ENCODE measurements at regions not wholly inside any gene's neighbourhood (a gene's known extent, or its start where the extent isn't known, plus 50 kb on each side); places are given as distances from the start of the nearest gene placed in this dataset.

- intact Hi-C loops (cut with micrococcal nuclease; ENCODE audit: unreplicated experiment): no loop called here
- no peak for DNase-seq
- ChIA-PET CTCF (no interaction called here), POLR2A (no interaction called here)
- Mint-ChIP-seq H3K27me3 (ENCODE audit: insufficient read depth, unreplicated experiment) (no peaks in the 10 kb centered on the region), H3K4me1 (ENCODE audit: low read depth, unreplicated experiment) (no peaks in the 10 kb centered on the region), H3K9me3 (ENCODE audit: unreplicated experiment) (peaks cover 12% of the 10 kb centered on the region), H3K4me3 (ENCODE audit: unreplicated experiment) (no peak overlapping the region), H3K36me3 (ENCODE audit: insufficient read depth, unreplicated experiment) (no peaks in the 10 kb centered on the region), H3K27ac (ENCODE audit: unreplicated experiment) (no peak overlapping the region)
- Histone ChIP-seq H3K4me1 (no peaks in the 10 kb centered on the region), H3K27me3 (replicated peaks; ENCODE audit: control insufficient read depth, insufficient read depth, low read length) (no peaks in the 10 kb centered on the region), H3K4me3 (ENCODE audit: low read depth, low read length) (no peak overlapping the region), H3K36me3 (ENCODE audit: control insufficient read depth, insufficient read depth, low read length) (no peaks in the 10 kb centered on the region), H3K9me3 (peaks cover 5% of the 10 kb centered on the region; the same call in 1 of the 2 replicates)
- TF ChIP-seq, protein P1, sequence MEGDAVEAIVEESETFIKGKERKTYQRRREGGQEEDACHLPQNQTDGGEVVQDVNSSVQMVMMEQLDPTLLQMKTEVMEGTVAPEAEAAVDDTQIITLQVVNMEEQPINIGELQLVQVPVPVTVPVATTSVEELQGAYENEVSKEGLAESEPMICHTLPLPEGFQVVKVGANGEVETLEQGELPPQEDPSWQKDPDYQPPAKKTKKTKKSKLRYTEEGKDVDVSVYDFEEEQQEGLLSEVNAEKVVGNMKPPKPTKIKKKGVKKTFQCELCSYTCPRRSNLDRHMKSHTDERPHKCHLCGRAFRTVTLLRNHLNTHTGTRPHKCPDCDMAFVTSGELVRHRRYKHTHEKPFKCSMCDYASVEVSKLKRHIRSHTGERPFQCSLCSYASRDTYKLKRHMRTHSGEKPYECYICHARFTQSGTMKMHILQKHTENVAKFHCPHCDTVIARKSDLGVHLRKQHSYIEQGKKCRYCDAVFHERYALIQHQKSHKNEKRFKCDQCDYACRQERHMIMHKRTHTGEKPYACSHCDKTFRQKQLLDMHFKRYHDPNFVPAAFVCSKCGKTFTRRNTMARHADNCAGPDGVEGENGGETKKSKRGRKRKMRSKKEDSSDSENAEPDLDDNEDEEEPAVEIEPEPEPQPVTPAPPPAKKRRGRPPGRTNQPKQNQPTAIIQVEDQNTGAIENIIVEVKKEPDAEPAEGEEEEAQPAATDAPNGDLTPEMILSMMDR (IDR thresholded peaks at IDR 0.05; ENCODE audit: insufficient read depth in 1 of 2, low read depth in 1 of 2, low read length in 1 of 2, severe bottlenecking in 1 of 2, unreplicated experiment in 1 of 2): no peak
- no TSS peak for BruUV-seq (replicated peaks)
Observed at GRCh38 chr4:33334416-33334815, 2614.2 kb downstream of the PCDH7 start.

- no peak overlapping the region for H3K4me3 ChIP-seq (ENCODE audit: low read depth, low read length)
- no peaks in the 10 kb centered on the region for H3K27me3 ChIP-seq (replicated peaks; ENCODE audit: control insufficient read depth, insufficient read depth, low read length)
- POLR2A ChIA-PET: no interaction called here
- CTCF ChIA-PET: no interaction called here
- H3K4me1 Mint-ChIP-seq (ENCODE audit: low read depth, unreplicated experiment): no peaks in the 10 kb centered on the region
- H3K27me3 Mint-ChIP-seq (ENCODE audit: insufficient read depth, unreplicated experiment): no peaks in the 10 kb centered on the region
- no peaks in the 10 kb centered on the region for H3K9me3 Mint-ChIP-seq (ENCODE audit: unreplicated experiment)
- H3K9me3 ChIP-seq: no peaks in the 10 kb centered on the region
- H3K4me3 Mint-ChIP-seq (ENCODE audit: unreplicated experiment): no peak overlapping the region
- intact Hi-C loops (cut with micrococcal nuclease; ENCODE audit: unreplicated experiment): no loop called here
- H3K36me3 Mint-ChIP-seq (ENCODE audit: insufficient read depth, unreplicated experiment): no peaks in the 10 kb centered on the region
- no peak overlapping the region for H3K27ac Mint-ChIP-seq (ENCODE audit: unreplicated experiment)
- no TSS peak for BruUV-seq (replicated peaks)
- DNase-seq: no peak
- TF ChIP-seq, protein P1 (IDR thresholded peaks at IDR 0.05; ENCODE audit: insufficient read depth in 1 of 2, low read depth in 1 of 2, low read length in 1 of 2, severe bottlenecking in 1 of 2, unreplicated experiment in 1 of 2): no peak
- H3K4me1 ChIP-seq: no peaks in the 10 kb centered on the region
- H3K36me3 ChIP-seq (ENCODE audit: control insufficient read depth, insufficient read depth, low read length): no peaks in the 10 kb centered on the region
Observed at GRCh38 chr4:33339762-33340161, 2619.6 kb downstream of the PCDH7 start.

- ChIA-PET CTCF (no interaction called here), POLR2A (no interaction called here)
- Mint-ChIP-seq H3K27ac (ENCODE audit: unreplicated experiment) (no peak overlapping the region), H3K4me3 (ENCODE audit: unreplicated experiment) (no peak overlapping the region), H3K4me1 (ENCODE audit: low read depth, unreplicated experiment) (no peaks in the 10 kb centered on the region), H3K36me3 (ENCODE audit: insufficient read depth, unreplicated experiment) (no peaks in the 10 kb centered on the region), H3K27me3 (ENCODE audit: insufficient read depth, unreplicated experiment) (no peaks in the 10 kb centered on the region), H3K9me3 (ENCODE audit: unreplicated experiment) (no peaks in the 10 kb centered on the region)
- no TSS peak for BruUV-seq (replicated peaks)
- H3K27me3 ChIP-seq (replicated peaks; ENCODE audit: control insufficient read depth, insufficient read depth, low read length): no peaks in the 10 kb centered on the region
- no peaks in the 10 kb centered on the region for H3K36me3 ChIP-seq (ENCODE audit: control insufficient read depth, insufficient read depth, low read length)
- no peaks in the 10 kb centered on the region for H3K4me1 ChIP-seq
- intact Hi-C loops (cut with micrococcal nuclease; ENCODE audit: unreplicated experiment): no loop called here
- TF ChIP-seq, protein P1 (IDR thresholded peaks at IDR 0.05; ENCODE audit: insufficient read depth in 1 of 2, low read depth in 1 of 2, low read length in 1 of 2, severe bottlenecking in 1 of 2, unreplicated experiment in 1 of 2): no peak
- no peak for DNase-seq
- H3K9me3 ChIP-seq: no peaks in the 10 kb centered on the region
- H3K4me3 ChIP-seq (ENCODE audit: low read depth, low read length): no peak overlapping the region
Observed at GRCh38 chr4:33340168-33340567, 2620.0 kb downstream of the PCDH7 start.

Measured in Caco-2 (cell line).